CD14-positive monocyte (primary cell): ENCODE measurements at regions not wholly inside any gene's neighbourhood (a gene's known extent, or its start where the extent isn't known, plus 50 kb on each side); places are given as distances from the start of the nearest gene placed in this dataset.
"Not testable (repeated sequence)": the region's sequence is repeated elsewhere in the genome, so short reads cannot be mapped to it uniquely, and the experiment has no call there.

Source experiments
- DNase-seq, 3 donors: peaks; one replicate each; pipeline ENCODE4 v3.0.0-alpha.2; 2011 to 2022
- H2AFZ ChIP-seq: 2 replicates; pipeline ENCODE4 v1.6.0; 2012; ENCODE audit warnings: mild to moderate bottlenecking, low read depth, low read length, inconsistent platforms; ENCODE audit not compliant: insufficient read depth, poor library complexity, severe bottlenecking
- H3K27ac ChIP-seq, 2 donors: 1 replicate in 1 of 2; 2 replicates in 1 of 2; pipeline ENCODE4 v1.5.1; 2012 to 2013; ENCODE audit warnings: low read length in 2 of 2, control low read depth in 1 of 2, inconsistent platforms in 1 of 2, low read depth in 1 of 2, mild to moderate bottlenecking in 1 of 2
- H3K27me3 ChIP-seq, 2 donors: one replicate each; pipeline versions ENCODE4 v1.6.0 to v1.6.1; 2011 to 2013; ENCODE audit warnings: low read length in 2 of 2; ENCODE audit not compliant: control insufficient read depth in 2 of 2, insufficient read depth in 2 of 2
- H3K36me3 ChIP-seq, 2 donors: replicated peaks in 1 of 2; 1 replicate in 1 of 2; 2 replicates in 1 of 2; pipeline versions ENCODE4 v1.5.1 to v1.6.1; 2012 to 2013; ENCODE audit warnings: low read length in 2 of 2, control low read depth in 1 of 2, inconsistent platforms in 1 of 2, mild to moderate bottlenecking in 1 of 2; ENCODE audit not compliant: insufficient read depth in 2 of 2, control insufficient read depth in 1 of 2
- H3K4me1 ChIP-seq, 2 donors: 1 replicate in 1 of 2; 2 replicates in 1 of 2; pipeline versions ENCODE4 v1.5.1 to v1.6.1; 2012 to 2013; ENCODE audit warnings: low read length in 2 of 2, control low read depth in 1 of 2, inconsistent platforms in 1 of 2, mild to moderate bottlenecking in 1 of 2, moderate library complexity in 1 of 2; ENCODE audit not compliant: insufficient read depth in 2 of 2, control insufficient read depth in 1 of 2
- H3K4me2 ChIP-seq: replicated peaks from 2 replicates; pipeline ENCODE3; 2012; ENCODE audit warnings: low read length, moderate library complexity, mild to moderate bottlenecking; ENCODE audit not compliant: poor library complexity, severe bottlenecking; ENCODE audit errors: extremely low read depth
- H3K4me3 ChIP-seq, 3 experiments: fragments of 200-600 bp in 1 of 3; sonication (generic) in 1 of 3; replicated peaks in 1 of 3; 1 replicate in 2 of 3; 2 replicates in 1 of 3; pipeline ENCODE4 v1.5.1; 2011 to 2013; ENCODE audit warnings: low read length in 3 of 3, mild to moderate bottlenecking in 3 of 3, control low read depth in 2 of 3, low read depth in 2 of 3, inconsistent platforms in 1 of 3, moderate library complexity in 1 of 3
- H3K79me2 ChIP-seq: 2 replicates; pipeline ENCODE4 v1.6.0; 2012; ENCODE audit warnings: mild to moderate bottlenecking, control low read depth, inconsistent platforms, low read length, moderate library complexity; ENCODE audit not compliant: insufficient read depth
- H3K9ac ChIP-seq: 2 replicates; pipeline ENCODE4 v1.6.0; 2017; ENCODE audit warnings: low read length, mild to moderate bottlenecking; ENCODE audit not compliant: insufficient read depth, poor library complexity, severe bottlenecking
- H3K9me3 ChIP-seq, 2 donors: replicated peaks in 1 of 2; 1 replicate in 1 of 2; 2 replicates in 1 of 2; pipeline versions ENCODE4 v1.5.1 to v1.6.1; 2012 to 2013; ENCODE audit warnings: low read length in 2 of 2, control low read depth in 1 of 2; ENCODE audit not compliant: control insufficient read depth in 1 of 2, insufficient read depth in 1 of 2
- H4K20me1 ChIP-seq: 2 replicates; pipeline ENCODE4 v1.6.0; 2012; ENCODE audit warnings: mild to moderate bottlenecking, low read length, control low read depth, moderate library complexity; ENCODE audit not compliant: insufficient read depth
- H3K27ac Mint-ChIP-seq, 7 donors: one replicate each; pipeline ENCODE4 v1.8.0; 2020; ENCODE audit warnings: mild to moderate bottlenecking in 7 of 7, mixed read lengths in 7 of 7, moderate library complexity in 6 of 7, inconsistent platforms in 2 of 7
- H3K27me3 Mint-ChIP-seq, 3 donors: one replicate each; pipeline ENCODE4 v1.8.0; 2021 to 2022; ENCODE audit warnings: low read depth in 3 of 3, mild to moderate bottlenecking in 3 of 3, mixed read lengths in 3 of 3, moderate library complexity in 3 of 3, inconsistent platforms in 1 of 3
- H3K36me3 Mint-ChIP-seq, 2 donors: one replicate each; pipeline ENCODE4 v1.8.0; 2020; ENCODE audit warnings: mixed read lengths in 2 of 2, inconsistent platforms in 1 of 2, mild to moderate bottlenecking in 1 of 2
- H3K4me1 Mint-ChIP-seq: one replicate; pipeline ENCODE4 v1.8.0; 2020; ENCODE audit warnings: mild to moderate bottlenecking, mixed read lengths
- H3K4me3 Mint-ChIP-seq, 2 donors: one replicate each; pipeline ENCODE4 v1.8.0; 2020; ENCODE audit warnings: mild to moderate bottlenecking in 2 of 2, mixed read lengths in 2 of 2, moderate library complexity in 1 of 2
- H3K9me3 Mint-ChIP-seq, 7 donors: one replicate each; pipeline ENCODE4 v1.8.0; 2020 to 2022; ENCODE audit warnings: mixed read lengths in 7 of 7, mild to moderate bottlenecking in 6 of 7, moderate library complexity in 6 of 7, inconsistent platforms in 2 of 7
- WGBS: methylation state at CpG from one replicate; pipeline ENCODE4 v1.1.5; 2013; ENCODE audit warnings: missing lambda C conversion rate; ENCODE audit not compliant: insufficient coverage; 5-methylcytosine and 5-hydroxymethylcytosine counted together
- intact Hi-C, 2 donors: fragments of 100-400 bp; cut with micrococcal nuclease; formaldehyde crosslinking; loops; one replicate each; pipeline versions ENCODE4 v1.15.0 to v1.15.1; 2023
- TF ChIP-seq, protein P1 (sequence below): fragments of 200-600 bp; IDR thresholded peaks from one replicate; pipeline ENCODE4 v1.8.0; 2022; ENCODE audit warnings: antibody characterized with exemption, mild to moderate bottlenecking

- TF ChIP-seq, protein P1, sequence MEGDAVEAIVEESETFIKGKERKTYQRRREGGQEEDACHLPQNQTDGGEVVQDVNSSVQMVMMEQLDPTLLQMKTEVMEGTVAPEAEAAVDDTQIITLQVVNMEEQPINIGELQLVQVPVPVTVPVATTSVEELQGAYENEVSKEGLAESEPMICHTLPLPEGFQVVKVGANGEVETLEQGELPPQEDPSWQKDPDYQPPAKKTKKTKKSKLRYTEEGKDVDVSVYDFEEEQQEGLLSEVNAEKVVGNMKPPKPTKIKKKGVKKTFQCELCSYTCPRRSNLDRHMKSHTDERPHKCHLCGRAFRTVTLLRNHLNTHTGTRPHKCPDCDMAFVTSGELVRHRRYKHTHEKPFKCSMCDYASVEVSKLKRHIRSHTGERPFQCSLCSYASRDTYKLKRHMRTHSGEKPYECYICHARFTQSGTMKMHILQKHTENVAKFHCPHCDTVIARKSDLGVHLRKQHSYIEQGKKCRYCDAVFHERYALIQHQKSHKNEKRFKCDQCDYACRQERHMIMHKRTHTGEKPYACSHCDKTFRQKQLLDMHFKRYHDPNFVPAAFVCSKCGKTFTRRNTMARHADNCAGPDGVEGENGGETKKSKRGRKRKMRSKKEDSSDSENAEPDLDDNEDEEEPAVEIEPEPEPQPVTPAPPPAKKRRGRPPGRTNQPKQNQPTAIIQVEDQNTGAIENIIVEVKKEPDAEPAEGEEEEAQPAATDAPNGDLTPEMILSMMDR: no peak
- Mint-ChIP-seq H3K27ac (no peak overlapping the region), H3K27me3 (peaks cover 6 to 10% (median 8%) of the 10 kb centered on the region in 3 donors), H3K9me3 (peaks cover 5 to 16% (median 8%) of the 10 kb centered on the region in 7 donors), H3K36me3 (no peaks in the 10 kb centered on the region), H3K4me3 (no peak overlapping the region), H3K4me1 (no peaks in the 10 kb centered on the region)
- Histone ChIP-seq H3K9ac (no peak overlapping the region), H3K9me3 (peaks cover 2 to 5% of the 10 kb centered on the region in 2 donors), H3K79me2 (no peaks in the 10 kb centered on the region), H3K4me2 (no peak overlapping the region), H3K36me3 (no peaks in the 10 kb centered on the region), H2AFZ (no peak overlapping the region), H3K27ac (no peak overlapping the region), H3K27me3 (no peaks in the 10 kb centered on the region), H3K4me1 (no peaks in the 10 kb centered on the region), H3K4me3 (no peak overlapping the region), H4K20me1 (no peaks in the 10 kb centered on the region)
- no peak for DNase-seq
- intact Hi-C loops: no loop called here
These were observed 153.2 kb upstream of the NRBF2 start for GRCh38 chr10:62979921-62980320.

DNA sequence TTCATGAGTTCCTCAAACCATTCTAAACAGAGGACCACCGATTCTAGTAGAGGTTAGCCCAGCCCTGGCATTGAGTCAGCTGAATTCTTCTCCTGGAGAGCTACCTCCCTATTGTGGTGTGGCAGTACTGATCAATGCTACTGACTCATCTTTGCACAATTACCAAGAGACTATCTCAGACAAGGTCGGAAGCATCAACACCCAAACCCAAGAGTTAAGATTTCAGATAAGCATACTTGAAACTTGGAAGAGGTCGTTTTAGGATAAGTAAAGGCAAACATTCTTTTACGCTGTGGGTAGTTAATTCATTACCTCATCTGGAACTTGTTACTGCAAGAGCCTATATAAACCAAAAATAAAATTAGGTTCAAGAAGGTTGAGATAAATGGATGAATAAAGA, 154.6 kb upstream of the NRBF2 start:
- H3K36me3 ChIP-seq: no peaks in the 10 kb centered on the region
- intact Hi-C loops: no loop called here
- Mint-ChIP-seq H3K27me3 (peaks cover 6 to 8% (median 6%) of the 10 kb centered on the region in 3 donors), H3K4me1 (no peaks in the 10 kb centered on the region), H3K4me3 (no peak overlapping the region), H3K27ac (no peak overlapping the region), H3K36me3 (no peaks in the 10 kb centered on the region), H3K9me3 (peaks cover 8 to 26% (median 15%) of the 10 kb centered on the region in 7 donors)
- H3K9ac ChIP-seq: no peak overlapping the region
- no peak overlapping the region for H3K4me2 ChIP-seq
- no peaks in the 10 kb centered on the region for H3K27me3 ChIP-seq
- no CpG with 5 or more reads among the region's 4 CpGs for WGBS
- no peaks in the 10 kb centered on the region for H4K20me1 ChIP-seq
- H3K4me3 ChIP-seq: no peak overlapping the region
- no peak overlapping the region for H3K27ac ChIP-seq
- H3K4me1 ChIP-seq: no peaks in the 10 kb centered on the region
- H3K9me3 ChIP-seq: peaks cover 6 to 12% of the 10 kb centered on the region in 2 donors
- no peaks in the 10 kb centered on the region for H3K79me2 ChIP-seq
- no peak overlapping the region for H2AFZ ChIP-seq
- TF ChIP-seq, protein P1: no peak
- DNase-seq: no peak

DNA sequence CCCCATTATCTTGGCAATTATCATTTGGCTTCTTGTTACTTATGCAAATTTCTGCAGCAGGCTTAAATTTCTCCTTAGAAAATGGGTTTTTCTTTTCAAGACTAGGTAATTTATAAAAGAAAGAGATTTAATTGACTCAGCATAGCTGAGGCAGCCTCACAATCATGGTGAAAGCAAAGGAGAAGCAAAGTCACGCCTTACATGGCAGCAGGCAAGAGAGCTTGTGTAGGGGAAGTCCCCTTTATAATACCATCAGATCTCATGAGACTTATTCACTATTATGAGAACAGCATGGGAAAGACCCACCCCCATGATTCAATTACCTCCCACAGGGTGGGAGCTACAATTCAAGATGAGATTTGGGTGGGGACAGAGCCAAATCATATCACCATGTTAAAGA, 158.3 kb upstream of the NRBF2 start:
- H3K4me3 Mint-ChIP-seq, H3K27ac ChIP-seq, H3K4me2 ChIP-seq, H3K27me3 Mint-ChIP-seq, H4K20me1 ChIP-seq, H3K27me3 ChIP-seq, H3K79me2 ChIP-seq, H3K36me3 ChIP-seq, H3K9ac ChIP-seq, H3K4me1 ChIP-seq, H3K27ac Mint-ChIP-seq, H2AFZ ChIP-seq, H3K36me3 Mint-ChIP-seq, H3K4me1 Mint-ChIP-seq, DNase-seq, intact Hi-C loops, H3K4me3 ChIP-seq: not testable (repeated sequence)
- WGBS: no CpG with 5 or more reads among the region's 1 CpG
- peaks cover 10 to 30% (median 16%) of the 10 kb centered on the region in 7 donors for H3K9me3 Mint-ChIP-seq
- peaks cover 6 to 12% of the 10 kb centered on the region in 2 donors for H3K9me3 ChIP-seq
